HCT116 (cell line): ENCODE measurements at regions not wholly inside any gene's neighbourhood (a gene's known extent, or its start where the extent isn't known, plus 50 kb on each side); places are given as distances from the start of the nearest gene placed in this dataset.

Experiments used
- ATAC-seq: fragments of 200-7000 bp; cut with Tn5 transposase; 2 replicates; pipeline ENCODE4 v1.9.1; 2020; ENCODE audit warnings: mild to moderate bottlenecking, moderate library complexity
- BruUV-seq: library from RNA; stranded (reverse); fragments of 400-500 nt; replicated peaks from 2 replicates; lab custom pipeline; 2021; lab: Mats Ljungman, UMichigan
- CTCF ChIA-PET: fragments of 300-600 bp; sonication (Branson Sonifier 250); formaldehyde crosslinking; loops from one replicate; lab custom pipeline; 2021; ENCODE audit warnings: antibody characterized with exemption; lab: Charles Lee
- POLR2A ChIA-PET: fragments of 300-600, 350-600 bp; sonication (Branson Sonifier 250); formaldehyde crosslinking; loops from one replicate; lab custom pipeline; 2021; ENCODE audit warnings: antibody characterized with exemption; lab: Charles Lee
- RAD21 ChIA-PET, 2 experiments: fragments of 300-600 bp; sonication (Branson Sonifier 250); formaldehyde crosslinking; loops; one replicate each; lab custom pipeline; 2023; ENCODE audit warnings: low total read pairs in 2 of 2; ENCODE audit not compliant: uncharacterized antibody in 2 of 2, unreplicated experiment in 2 of 2, low non-redundant PET in 1 of 2; lab: Charles Lee
- DNase-seq: peaks from one replicate; pipeline ENCODE4 v3.0.0-alpha.2; 2010; ENCODE audit warnings: low read depth, low spot score
- H2AFZ ChIP-seq: fragments of 200-600 bp; shearing (Covaris generic), sonication (generic); 2 replicates; pipeline ENCODE4 v1.6.1; 2017; ENCODE audit warnings: low read depth, mixed run types, mixed read lengths, antibody characterized with exemption, low read length; ENCODE audit not compliant: poor library complexity, severe bottlenecking
- H3K27ac ChIP-seq: 2 replicates; pipeline ENCODE4 v1.5.1; 2012; ENCODE audit warnings: low read depth, low read length
- H3K27me3 ChIP-seq: fragments of 200-600 bp; sonication (generic); 2 replicates; pipeline ENCODE4 v1.6.1; 2016; ENCODE audit warnings: mixed run types, low read length, mixed read lengths; ENCODE audit not compliant: insufficient read depth
- H3K36me3 ChIP-seq, 2 experiments: fragments of 200-500 bp in 1 of 2; fragments of 200-600 bp in 1 of 2; sonication (Bioruptor generic) in 1 of 2; sonication (generic) in 1 of 2; 2 replicates each; pipeline versions ENCODE4 v1.5.1 to v1.6.1; 2014 to 2016; ENCODE audit warnings: low read length in 2 of 2, inconsistent platforms in 1 of 2, mixed read lengths in 1 of 2, mixed run types in 1 of 2; ENCODE audit not compliant: insufficient read depth in 2 of 2, control insufficient read depth in 1 of 2
- H3K4me1 ChIP-seq, 2 experiments: fragments of 200-600 bp in 1 of 2; sonication (generic) in 1 of 2; 2 replicates each; pipeline versions ENCODE4 v1.5.1 to v1.6.1; 2012 to 2017; ENCODE audit warnings: low read length in 2 of 2, inconsistent platforms in 1 of 2, mild to moderate bottlenecking in 1 of 2, mixed read lengths in 1 of 2, mixed run types in 1 of 2, moderate library complexity in 1 of 2; ENCODE audit not compliant: insufficient read depth in 2 of 2, control insufficient read depth in 1 of 2
- H3K4me2 ChIP-seq: fragments of 200-600 bp; sonication (generic); 2 replicates; pipeline ENCODE4 v1.6.1; 2017; ENCODE audit warnings: mixed run types, low read length, mixed read lengths
- H3K4me3 ChIP-seq, 2 experiments: fragments of 200-600 bp in 1 of 2; sonication (generic) in 1 of 2; replicated peaks in 1 of 2; 2 replicates each; pipeline ENCODE4 v1.5.1; 2011 to 2016; ENCODE audit warnings: low read length in 2 of 2, control low read depth in 1 of 2, low read depth in 1 of 2, mild to moderate bottlenecking in 1 of 2, mixed read lengths in 1 of 2, mixed run types in 1 of 2
- H3K79me2 ChIP-seq: fragments of 200-600 bp; sonication (generic); 2 replicates; pipeline ENCODE4 v1.6.1; 2017; ENCODE audit warnings: mild to moderate bottlenecking, mixed run types, low read length, moderate library complexity, mixed read lengths; ENCODE audit not compliant: insufficient read depth
- H3K9ac ChIP-seq: fragments of 200-600 bp; sonication (generic); 2 replicates; pipeline ENCODE4 v1.6.1; 2016; ENCODE audit warnings: low read length, mixed read lengths
- H3K9me2 ChIP-seq: fragments of 200-600 bp; sonication (generic), shearing (Covaris generic); 2 replicates; pipeline ENCODE4 v1.6.1; 2017; ENCODE audit warnings: mixed run types, mild to moderate bottlenecking, moderate library complexity; ENCODE audit not compliant: insufficient read depth
- H3K9me3 ChIP-seq, 2 experiments: fragments of 200-500 bp in 1 of 2; fragments of 200-600 bp in 1 of 2; sonication (Bioruptor generic) in 1 of 2; sonication (generic) in 1 of 2; 2 replicates each; pipeline ENCODE4 v1.6.1; 2014 to 2017; ENCODE audit warnings: low read length in 2 of 2, mixed read lengths in 2 of 2, inconsistent platforms in 1 of 2, low read depth in 1 of 2, mild to moderate bottlenecking in 1 of 2, mixed run types in 1 of 2, moderate library complexity in 1 of 2; ENCODE audit not compliant: control insufficient read depth in 1 of 2, insufficient read depth in 1 of 2
- H4K20me1 ChIP-seq: fragments of 200-600 bp; sonication (generic), shearing (Covaris generic); 2 replicates; pipeline ENCODE4 v1.6.1; 2017; ENCODE audit warnings: mixed run types, mild to moderate bottlenecking, moderate library complexity; ENCODE audit not compliant: insufficient read depth
- CBX3 ChIP-seq: IDR thresholded peaks from 2 replicates; pipeline ENCODE4 v1.6.1; 2012; ENCODE audit warnings: low read depth
- CEBPB ChIP-seq: IDR thresholded peaks from 2 replicates; pipeline ENCODE4 v1.6.1; 2012; ENCODE audit warnings: low read depth
- CTCF ChIP-seq, 3 experiments: fragments of 200-600 bp in 1 of 3; sonication (generic) in 1 of 3; IDR thresholded peaks in 2 of 3; conservative IDR thresholded peaks in 1 of 3; 2 replicates each; pipeline ENCODE4 v1.5.1; 2012 to 2017; ENCODE audit warnings: low read depth in 2 of 3, low read length in 2 of 3, antibody characterized with exemption in 1 of 3, borderline replicate concordance in 1 of 3, control low read depth in 1 of 3, mild to moderate bottlenecking in 1 of 3, mixed read lengths in 1 of 3, mixed run types in 1 of 3, moderate library complexity in 1 of 3; ENCODE audit not compliant: insufficient read depth in 1 of 3
- EGR1 ChIP-seq: IDR thresholded peaks from 2 replicates; pipeline ENCODE4 v1.6.1; 2012; ENCODE audit warnings: low read depth
- ELF1 ChIP-seq: IDR thresholded peaks from 2 replicates; pipeline ENCODE4 v1.6.1; 2012; ENCODE audit warnings: low read depth, borderline replicate concordance
- EZH2 ChIP-seq: fragments of 200-600 bp; sonication (generic); IDR thresholded peaks from 2 replicates; pipeline ENCODE4 v1.6.1; 2017; ENCODE audit warnings: antibody characterized with exemption, mixed run types
- EZH2phosphoT487 ChIP-seq: fragments of 200-600 bp; IDR thresholded peaks from 2 replicates; pipeline ENCODE4 v1.6.1; 2018; ENCODE audit warnings: antibody characterized with exemption, borderline replicate concordance
- FOSL1 ChIP-seq: IDR thresholded peaks from 2 replicates; pipeline ENCODE4 v1.6.1; 2012; ENCODE audit warnings: low read depth
- MAX ChIP-seq: IDR thresholded peaks from 2 replicates; pipeline ENCODE4 v1.6.1; 2012
- POLR2A ChIP-seq: IDR thresholded peaks from 2 replicates; pipeline ENCODE4 v1.7.0; 2011; ENCODE audit warnings: borderline replicate concordance; ENCODE audit not compliant: insufficient read depth, insufficient read length; ENCODE audit errors: extremely low read depth
- POLR2AphosphoS5 ChIP-seq: IDR thresholded peaks from 2 replicates; pipeline ENCODE4 v1.6.1; 2011; ENCODE audit warnings: mild to moderate bottlenecking, low read depth, low read length, moderate library complexity
- RAD21 ChIP-seq: IDR thresholded peaks from 2 replicates; pipeline ENCODE4 v1.6.1; 2012; ENCODE audit warnings: low read depth, mild to moderate bottlenecking
- SIN3A ChIP-seq: IDR thresholded peaks from 2 replicates; pipeline ENCODE4 v1.6.1; 2012; ENCODE audit warnings: low read depth
- SP1 ChIP-seq: IDR thresholded peaks from 2 replicates; pipeline ENCODE4 v1.6.1; 2012; ENCODE audit warnings: low read depth
- SRF ChIP-seq: IDR thresholded peaks from 2 replicates; pipeline ENCODE4 v1.6.1; 2012; ENCODE audit warnings: low read depth
- TCF7L2 ChIP-seq: IDR thresholded peaks from 2 replicates; pipeline ENCODE4 v1.7.0; 2011; ENCODE audit warnings: borderline replicate concordance, inconsistent platforms; ENCODE audit not compliant: insufficient read depth, insufficient read length; ENCODE audit errors: extremely low read depth
- ZBTB33 ChIP-seq: IDR thresholded peaks from 2 replicates; pipeline ENCODE4 v1.6.1; 2011; ENCODE audit warnings: mild to moderate bottlenecking, low read length, moderate library complexity; ENCODE audit not compliant: insufficient replicate concordance; ENCODE audit errors: extremely low read depth
- ZFX ChIP-seq: fragments of 450-650 bp; IDR thresholded peaks from 2 replicates; pipeline ENCODE4 v1.6.1; 2017
- ZNF274 ChIP-seq: fragments of 200-500 bp; sonication (Bioruptor generic); IDR thresholded peaks from 2 replicates; pipeline ENCODE4 v1.6.1; 2014; ENCODE audit warnings: mild to moderate bottlenecking, low read depth, low read length, inconsistent platforms
- intact Hi-C: fragments of 100-400 bp; cut with micrococcal nuclease; formaldehyde crosslinking; loops from 2 replicates; pipeline ENCODE4 v1.10.0; 2022

GRCh38 chr5:116381201-116381600, 193.4 kb downstream of the SEMA6A start:
- intact Hi-C loops = no loop called here
- CTCF ChIA-PET = no interaction called here
- Histone ChIP-seq H3K27me3 (no peaks in the 10 kb centered on the region), H3K4me2 (no peak overlapping the region), H4K20me1 (no peaks in the 10 kb centered on the region; the same call in 1 of the 2 replicates)
- no peak for ATAC-seq
- TF ChIP-seq CBX3 = no peak
- no peak for TF ChIP-seq TCF7L2
- no peak for TF ChIP-seq ELF1
- no peak for TF ChIP-seq EZH2phosphoT487
- TF ChIP-seq POLR2A = no peak
- no peak for TF ChIP-seq ZFX
- no peak for TF ChIP-seq CEBPB
- TF ChIP-seq, all 23 proteins: peak for 0
- H3K36me3 ChIP-seq = no peaks in the 10 kb centered on the region
- H3K4me3 ChIP-seq = no peak overlapping the region
- H3K9me3 ChIP-seq = no peaks in the 10 kb centered on the region
- ChIA-PET RAD21 (no interaction called here), POLR2A (no interaction called here)
- H3K4me1 ChIP-seq = no peaks in the 10 kb centered on the region
- no peak overlapping the region for H3K9ac ChIP-seq
- H2AFZ ChIP-seq = no peak overlapping the region
- H3K27ac ChIP-seq = no peak overlapping the region
- BruUV-seq = no TSS peak
- H3K79me2 ChIP-seq = no peaks in the 10 kb centered on the region
- no peak for DNase-seq
- no peaks in the 10 kb centered on the region for H3K9me2 ChIP-seq

- ChIA-PET POLR2A (no interaction called here), CTCF (no interaction called here), RAD21 (no interaction called here)
- intact Hi-C loops = no loop called here
- Histone ChIP-seq H3K4me2 (no peak overlapping the region), H4K20me1 (no peaks in the 10 kb centered on the region; the same call in 1 of the 2 replicates), H3K9me2 (no peaks in the 10 kb centered on the region), H3K9me3 (no peaks in the 10 kb centered on the region), H2AFZ (no peak overlapping the region), H3K4me3 (no peak overlapping the region), H3K36me3 (no peaks in the 10 kb centered on the region), H3K79me2 (no peaks in the 10 kb centered on the region), H3K27ac (no peak overlapping the region), H3K4me1 (no peaks in the 10 kb centered on the region), H3K27me3 (no peaks in the 10 kb centered on the region), H3K9ac (no peak overlapping the region)
- DNase-seq (no peak), ATAC-seq (no peak)
- BruUV-seq = no TSS peak
- no peak for TF ChIP-seq ELF1
- TF ChIP-seq ZNF274 = no peak
- no peak for TF ChIP-seq FOSL1
- TF ChIP-seq ZFX = no peak
- no peak for TF ChIP-seq CTCF (IDR thresholded peaks at IDR 0.05 in 2 of 3, conservative IDR thresholded peaks at IDR 0.05 in 1 of 3; ENCODE audit: borderline replicate concordance in 1 of 3, insufficient read depth in 1 of 3, low read depth in 2 of 3, low read length in 2 of 3)
- no peak for TF ChIP-seq EZH2
- TF ChIP-seq POLR2AphosphoS5 = no peak
- TF ChIP-seq ZBTB33 = no peak
- TF ChIP-seq CBX3 = no peak
- no peak for TF ChIP-seq EGR1
- TF ChIP-seq SP1 = no peak
- no peak for TF ChIP-seq POLR2A
- no peak for TF ChIP-seq MAX
- no peak for TF ChIP-seq RAD21
- no peak for TF ChIP-seq SIN3A
- TF ChIP-seq SRF = no peak
- TF ChIP-seq CEBPB = no peak
Observed at GRCh38 chr5:116380621-116381020, 194.0 kb downstream of the SEMA6A start.
